ENCODE measurements at regions not wholly inside any gene's neighbourhood (a gene's known extent, or its start where the extent isn't known, plus 50 kb on each side); places are given as distances from the start of the nearest gene placed in this dataset.

DNA sequence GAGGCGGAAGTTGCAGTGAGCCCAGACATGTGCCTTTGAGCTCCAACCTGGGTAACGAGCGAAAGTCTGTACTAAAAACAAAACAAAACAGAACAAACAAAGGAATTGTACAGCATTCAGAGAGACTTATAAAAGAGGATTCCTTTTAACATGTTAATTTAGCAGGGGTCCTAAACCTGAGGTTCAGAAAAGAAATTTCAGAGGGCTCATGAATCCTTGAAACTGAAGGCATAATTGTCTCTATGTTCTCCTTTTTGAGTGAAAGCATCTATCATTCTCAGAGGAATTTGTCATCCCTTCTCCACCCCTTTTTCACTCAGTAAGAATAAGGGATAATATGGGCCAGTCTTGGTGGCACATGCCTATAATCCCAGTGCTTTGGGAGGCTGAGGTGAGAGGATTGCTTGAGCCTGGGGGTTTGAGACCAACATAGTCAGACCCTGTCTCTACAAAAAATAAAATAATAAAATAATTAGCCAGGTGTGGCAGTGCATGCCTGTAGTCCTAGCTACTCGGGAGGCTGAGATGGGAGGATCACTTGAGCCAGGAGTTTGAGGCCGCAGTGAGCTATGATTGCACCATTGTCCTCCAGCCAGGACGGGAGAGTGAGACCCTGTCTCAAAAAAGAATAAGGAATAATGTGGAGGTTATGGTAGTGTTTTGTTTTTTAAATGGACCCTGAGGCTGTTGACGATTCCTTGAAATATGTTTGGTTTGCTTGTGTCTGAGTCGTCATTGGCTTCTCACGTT lies 309.1 kb upstream of the C2CD4B start:
- Mint-ChIP-seq H3K9me3 (no peaks in the 10 kb centered on the region), H3K36me3 (ENCODE audit: low read depth) (no peaks in the 10 kb centered on the region), H3K4me1 (peaks cover 1% of the 10 kb centered on the region), H3K4me3 (no peak overlapping the region), H3K27ac (no peak overlapping the region), H3K27me3 (no peaks in the 10 kb centered on the region)
- intact Hi-C loops (cut with micrococcal nuclease), result no loop called here
- DNase-seq (no peak), ATAC-seq (ENCODE audit: low read depth) (no peak)
- ChIA-PET POLR2A (no interaction called here), CTCF (no interaction called here)
- TF ChIP-seq, protein P1, sequence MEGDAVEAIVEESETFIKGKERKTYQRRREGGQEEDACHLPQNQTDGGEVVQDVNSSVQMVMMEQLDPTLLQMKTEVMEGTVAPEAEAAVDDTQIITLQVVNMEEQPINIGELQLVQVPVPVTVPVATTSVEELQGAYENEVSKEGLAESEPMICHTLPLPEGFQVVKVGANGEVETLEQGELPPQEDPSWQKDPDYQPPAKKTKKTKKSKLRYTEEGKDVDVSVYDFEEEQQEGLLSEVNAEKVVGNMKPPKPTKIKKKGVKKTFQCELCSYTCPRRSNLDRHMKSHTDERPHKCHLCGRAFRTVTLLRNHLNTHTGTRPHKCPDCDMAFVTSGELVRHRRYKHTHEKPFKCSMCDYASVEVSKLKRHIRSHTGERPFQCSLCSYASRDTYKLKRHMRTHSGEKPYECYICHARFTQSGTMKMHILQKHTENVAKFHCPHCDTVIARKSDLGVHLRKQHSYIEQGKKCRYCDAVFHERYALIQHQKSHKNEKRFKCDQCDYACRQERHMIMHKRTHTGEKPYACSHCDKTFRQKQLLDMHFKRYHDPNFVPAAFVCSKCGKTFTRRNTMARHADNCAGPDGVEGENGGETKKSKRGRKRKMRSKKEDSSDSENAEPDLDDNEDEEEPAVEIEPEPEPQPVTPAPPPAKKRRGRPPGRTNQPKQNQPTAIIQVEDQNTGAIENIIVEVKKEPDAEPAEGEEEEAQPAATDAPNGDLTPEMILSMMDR (IDR thresholded peaks at IDR 0.05), result no peak

DNA sequence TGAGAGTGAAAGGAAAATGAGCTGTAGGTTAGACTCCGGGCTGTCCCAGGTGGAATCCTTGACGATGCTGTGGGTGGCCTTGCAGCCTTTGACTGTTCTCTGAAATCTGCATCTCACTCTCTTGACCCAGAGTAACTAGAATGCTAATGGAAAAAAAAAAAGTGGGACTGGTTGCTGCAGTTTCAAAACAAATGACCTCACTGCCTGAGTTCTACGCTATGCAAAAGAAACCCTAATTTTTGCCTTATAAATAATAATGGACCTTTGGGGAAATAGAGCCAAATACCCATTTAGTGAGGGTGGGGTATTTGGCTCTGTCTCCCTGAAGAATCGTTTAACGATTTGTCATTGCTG lies 309.7 kb upstream of the C2CD4B start:
- Mint-ChIP-seq H3K27me3 (no peaks in the 10 kb centered on the region), H3K4me3 (no peak overlapping the region), H3K4me1 (peaks cover 1% of the 10 kb centered on the region), H3K36me3 (ENCODE audit: low read depth) (no peaks in the 10 kb centered on the region), H3K27ac (no peak overlapping the region), H3K9me3 (no peaks in the 10 kb centered on the region)
- intact Hi-C loops (cut with micrococcal nuclease), result no loop called here
- no peak for ATAC-seq (ENCODE audit: low read depth)
- ChIA-PET CTCF (no interaction called here), POLR2A (no interaction called here)
- no peak for DNase-seq
- TF ChIP-seq, protein P1 (IDR thresholded peaks at IDR 0.05), result no peak

GRCh38 chr15:62475591-62475990 lies 310.5 kb upstream of the C2CD4B start:
- POLR2A ChIA-PET, result no interaction called here
- Mint-ChIP-seq H3K4me1 (peaks cover 1% of the 10 kb centered on the region), H3K9me3 (no peaks in the 10 kb centered on the region), H3K4me3 (no peak overlapping the region), H3K27ac (no peak overlapping the region), H3K36me3 (ENCODE audit: low read depth) (no peaks in the 10 kb centered on the region), H3K27me3 (no peaks in the 10 kb centered on the region)
- TF ChIP-seq, protein P1 (IDR thresholded peaks at IDR 0.05), result no peak
- intact Hi-C loops (cut with micrococcal nuclease), result no loop called here
- ATAC-seq (ENCODE audit: low read depth) (no peak), DNase-seq (no peak)
- CTCF ChIA-PET, result no interaction called here

GRCh38 chr15:62476163-62476562 lies 311.1 kb upstream of the C2CD4B start:
- no peaks in the 10 kb centered on the region for H3K27me3 Mint-ChIP-seq
- TF ChIP-seq, protein P1 (IDR thresholded peaks at IDR 0.05), result no peak
- no peak overlapping the region for H3K27ac Mint-ChIP-seq
- DNase-seq, result no peak
- intact Hi-C loops (cut with micrococcal nuclease), result no loop called here
- no peak overlapping the region for H3K4me3 Mint-ChIP-seq
- ChIA-PET CTCF (no interaction called here), POLR2A (no interaction called here)
- H3K4me1 Mint-ChIP-seq, result peaks cover 1% of the 10 kb centered on the region
- no peak for ATAC-seq (ENCODE audit: low read depth)
- no peaks in the 10 kb centered on the region for H3K9me3 Mint-ChIP-seq
- no peaks in the 10 kb centered on the region for H3K36me3 Mint-ChIP-seq (ENCODE audit: low read depth)

DNA sequence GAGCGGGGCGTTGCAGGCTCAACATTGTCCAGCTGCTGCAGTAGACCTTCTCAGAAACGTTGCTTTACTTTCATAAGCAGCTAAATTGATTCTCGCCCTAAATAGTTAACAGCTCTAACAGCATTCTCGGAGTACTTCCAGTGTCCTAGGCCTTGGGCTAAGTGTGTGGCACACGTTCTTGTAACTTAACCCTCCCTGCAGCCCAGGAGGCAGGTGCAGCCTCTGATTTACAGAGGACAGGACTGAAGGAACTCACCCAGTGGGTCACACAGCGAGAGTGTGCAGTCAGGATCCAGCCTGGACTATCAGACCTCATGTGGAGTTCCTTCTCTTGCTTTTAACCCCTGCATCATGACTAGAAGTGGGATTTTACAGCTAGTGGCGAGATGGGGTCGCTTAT lies 312.8 kb upstream of the C2CD4B start:
- TF ChIP-seq, protein P1 (IDR thresholded peaks at IDR 0.05), result no peak
- ATAC-seq (ENCODE audit: low read depth) (no peak), DNase-seq (no peak)
- H3K9me3 Mint-ChIP-seq, result no peaks in the 10 kb centered on the region
- H3K27me3 Mint-ChIP-seq, result no peaks in the 10 kb centered on the region
- intact Hi-C loops (cut with micrococcal nuclease), result no loop called here
- CTCF ChIA-PET, result no interaction called here
- no peak overlapping the region for H3K4me3 Mint-ChIP-seq
- no peaks in the 10 kb centered on the region for H3K36me3 Mint-ChIP-seq (ENCODE audit: low read depth)
- peaks cover under 1% of the 10 kb centered on the region for H3K4me1 Mint-ChIP-seq
- H3K27ac Mint-ChIP-seq, result no peak overlapping the region
- POLR2A ChIA-PET, result interaction anchor here (0.6 kb wide), 1 partner anchor 9 kb away, joined by 4 read pairs; no protein-coding TSS in a partner anchor
